Jurkat, Clone E6-1 (cell line): ENCODE measurements at regions not wholly inside any gene's neighbourhood (a gene's known extent, or its start where the extent isn't known, plus 50 kb on each side); places are given as distances from the start of the nearest gene placed in this dataset.

Experiments
- DNase-seq: peaks from one replicate; pipeline ENCODE4 v3.0.0-alpha.2; 2011; ENCODE audit warnings: low read depth, low spot score
- H3K4me3 ChIP-seq: 2 replicates; pipeline ENCODE4 v1.5.1; 2011; ENCODE audit warnings: mild to moderate bottlenecking, low read length, control low read depth, moderate library complexity

- H3K4me3 ChIP-seq = no peak overlapping the region
- no peak for DNase-seq
Measured at GRCh38 chr5:2271316-2271715, 388.6 kb upstream of the IRX4 start.

GRCh38 chr5:2270467-2270866, 387.7 kb upstream of the IRX4 start:
- DNase-seq = no peak

GRCh38 chr5:2269656-2270055, 386.9 kb upstream of the IRX4 start:
- no peak for DNase-seq
- H3K4me3 ChIP-seq = no peak overlapping the region

More at GRCh38 chr5:2270467-2270866, 387.7 kb upstream of the IRX4 start:
- no peak overlapping the region for H3K4me3 ChIP-seq

- no peak overlapping the region for H3K4me3 ChIP-seq
- no peak for DNase-seq
Measured at GRCh38 chr5:2267991-2268390, 385.3 kb upstream of the IRX4 start.

GRCh38 chr5:2266641-2267240, 384.0 kb upstream of the IRX4 start:
- DNase-seq = no peak
- H3K4me3 ChIP-seq = no peak overlapping the region

GRCh38 chr5:2265341-2265740, 382.6 kb upstream of the IRX4 start:
- no peak for DNase-seq
- H3K4me3 ChIP-seq = no peak overlapping the region

- no peak for DNase-seq
- no peak overlapping the region for H3K4me3 ChIP-seq
Measured at GRCh38 chr5:2263763-2264162, 381.0 kb upstream of the IRX4 start.

GRCh38 chr5:2262620-2263019, 379.9 kb upstream of the IRX4 start:
- DNase-seq = no peak
- H3K4me3 ChIP-seq = no peak overlapping the region

GRCh38 chr5:2261004-2261703, 378.4 kb upstream of the IRX4 start:
- no peak overlapping the region for H3K4me3 ChIP-seq
- DNase-seq = no peak

GRCh38 chr5:2260211-2261003, 377.7 kb upstream of the IRX4 start:
- no peak overlapping the region for H3K4me3 ChIP-seq
- no peak for DNase-seq

- no peak overlapping the region for H3K4me3 ChIP-seq
- no peak for DNase-seq
Measured at GRCh38 chr5:2259494-2260107, 376.9 kb upstream of the IRX4 start.

GRCh38 chr5:2258861-2259260, 376.1 kb upstream of the IRX4 start:
- no peak overlapping the region for H3K4me3 ChIP-seq
- no peak for DNase-seq

- no peak overlapping the region for H3K4me3 ChIP-seq
- DNase-seq = no peak
Measured at GRCh38 chr5:2257326-2258244, 374.9 kb upstream of the IRX4 start.

- no peak for DNase-seq
- H3K4me3 ChIP-seq = no peak overlapping the region
Measured at GRCh38 chr5:2256691-2257280, 374.1 kb upstream of the IRX4 start.

GRCh38 chr5:2255915-2256690, 373.4 kb upstream of the IRX4 start:
- no peak overlapping the region for H3K4me3 ChIP-seq
- DNase-seq = no peak

GRCh38 chr5:2254880-2255750, 372.4 kb upstream of the IRX4 start:
- no peak overlapping the region for H3K4me3 ChIP-seq
- DNase-seq = no peak

- no peak overlapping the region for H3K4me3 ChIP-seq
Measured at GRCh38 chr5:2254406-2254805, 371.7 kb upstream of the IRX4 start.

More at GRCh38 chr5:2254406-2254805, 371.7 kb upstream of the IRX4 start:
- no peak for DNase-seq
